Effector memory CD8-positive, alpha-beta T cell (primary cell): ENCODE measurements at regions not wholly inside any gene's neighbourhood (a gene's known extent, or its start where the extent isn't known, plus 50 kb on each side); places are given as distances from the start of the nearest gene placed in this dataset.
"Not testable (repeated sequence)": the region's sequence is repeated elsewhere in the genome, so short reads cannot be mapped to it uniquely, and the experiment has no call there.

Source experiments
- ATAC-seq: fragments of 150-1000 bp; cut with Tn5 transposase; replicated peaks from 2 replicates; pipeline ENCODE4 v1.10.0; 2021; ENCODE audit warnings: mild to moderate bottlenecking, moderate library complexity
- DNase-seq, 3 experiments: peaks; one replicate each; pipeline ENCODE4 v3.0.0; 2021
- H3K27ac Mint-ChIP-seq, 2 donors: one replicate each; pipeline ENCODE4 v1.8.0; 2022; ENCODE audit warnings: mild to moderate bottlenecking in 2 of 2, mixed read lengths in 2 of 2, moderate library complexity in 2 of 2
- H3K27me3 Mint-ChIP-seq, 2 donors: one replicate each; pipeline ENCODE4 v1.8.0; 2022; ENCODE audit warnings: mixed read lengths in 2 of 2
- H3K36me3 Mint-ChIP-seq: one replicate; pipeline ENCODE4 v1.8.0; 2022; ENCODE audit warnings: mild to moderate bottlenecking, moderate library complexity, mixed read lengths; ENCODE audit not compliant: insufficient read depth
- H3K4me1 Mint-ChIP-seq, 2 donors: one replicate each; pipeline ENCODE4 v1.8.0; 2022; ENCODE audit warnings: low read depth in 2 of 2, mixed read lengths in 2 of 2
- H3K4me3 Mint-ChIP-seq, 2 donors: one replicate each; pipeline ENCODE4 v1.8.0; 2022; ENCODE audit warnings: mild to moderate bottlenecking in 2 of 2, mixed read lengths in 2 of 2, moderate library complexity in 2 of 2
- H3K9me3 Mint-ChIP-seq, 2 donors: one replicate each; pipeline ENCODE4 v1.8.0; 2022; ENCODE audit warnings: mixed read lengths in 2 of 2

DNA sequence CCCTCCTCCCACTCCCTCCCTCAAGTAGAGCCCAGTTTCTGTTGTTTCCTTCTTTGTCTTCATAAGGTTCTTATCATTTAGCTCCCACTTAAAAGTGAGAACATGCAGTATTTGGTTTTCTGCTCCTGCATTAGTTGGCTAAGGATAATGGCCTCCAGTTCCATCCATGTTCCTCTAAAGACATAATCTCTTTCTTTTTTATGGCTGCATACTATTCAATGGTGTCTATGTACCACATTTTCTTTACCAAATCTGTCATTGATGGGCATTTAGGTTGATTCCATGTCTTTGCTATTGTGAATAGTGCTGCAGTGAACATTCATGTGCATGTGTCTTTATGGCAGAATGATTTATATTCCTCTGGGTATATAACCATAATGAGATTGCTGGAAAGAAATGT is 158.6 kb downstream of the MEX3B start:
- ATAC-seq, H3K9me3 Mint-ChIP-seq, H3K4me1 Mint-ChIP-seq, H3K36me3 Mint-ChIP-seq, H3K27ac Mint-ChIP-seq, H3K4me3 Mint-ChIP-seq, DNase-seq: not testable (repeated sequence)
- H3K27me3 Mint-ChIP-seq = peaks cover 0 to 11% of the 10 kb centered on the region in 2 donors

DNA sequence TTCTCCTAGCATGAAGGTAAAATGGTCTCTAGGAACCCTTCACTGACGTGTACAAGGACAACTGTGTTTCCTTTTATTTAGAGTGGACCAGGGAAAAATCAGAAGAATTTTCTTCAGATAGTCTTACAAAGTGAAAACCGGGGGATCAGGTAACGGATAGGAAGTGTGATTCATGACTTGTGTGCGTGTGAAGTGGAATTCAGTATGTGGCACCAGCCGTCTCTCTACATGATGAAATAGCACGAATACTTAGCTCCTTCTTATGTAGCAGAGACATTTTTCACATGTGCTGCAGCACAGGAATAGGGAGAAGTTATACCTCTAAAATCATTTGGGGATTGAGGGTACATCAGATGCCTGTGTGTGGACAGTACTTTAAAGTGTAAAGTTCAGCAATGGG is 159.2 kb downstream of the MEX3B start:
- no peaks in the 10 kb centered on the region for H3K9me3 Mint-ChIP-seq
- no peak for DNase-seq
- H3K4me3 Mint-ChIP-seq = no peak overlapping the region
- H3K27ac Mint-ChIP-seq = no peak overlapping the region
- H3K27me3 Mint-ChIP-seq = peaks cover 0 to 11% of the 10 kb centered on the region in 2 donors
- no peaks in the 10 kb centered on the region for H3K36me3 Mint-ChIP-seq
- H3K4me1 Mint-ChIP-seq = no peaks in the 10 kb centered on the region
- ATAC-seq = no peak

DNA sequence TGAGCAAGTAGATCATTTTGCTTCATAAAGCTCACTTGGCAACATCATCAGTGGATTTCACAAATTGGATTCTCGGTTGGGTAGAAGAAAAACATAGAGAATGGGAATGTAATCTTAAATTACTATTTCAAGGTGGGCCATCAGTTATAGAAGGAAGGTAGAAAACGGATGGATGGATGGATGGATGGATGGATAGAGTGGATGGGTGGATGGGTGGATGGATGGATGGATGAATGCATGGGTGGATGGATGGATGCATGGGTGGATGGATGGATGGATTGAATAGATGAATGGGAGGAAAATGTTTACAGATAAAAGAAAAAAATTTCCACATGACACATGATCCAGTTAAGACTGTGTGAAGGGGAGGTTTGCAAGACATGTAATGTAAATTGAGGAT is 159.7 kb downstream of the MEX3B start:
- no peak overlapping the region for H3K4me3 Mint-ChIP-seq
- H3K4me1 Mint-ChIP-seq = no peaks in the 10 kb centered on the region
- no peaks in the 10 kb centered on the region for H3K36me3 Mint-ChIP-seq
- DNase-seq (no peak), ATAC-seq (no peak)
- H3K27ac Mint-ChIP-seq = no peak overlapping the region
- H3K9me3 Mint-ChIP-seq = no peaks in the 10 kb centered on the region
- H3K27me3 Mint-ChIP-seq = peaks cover 0 to 15% of the 10 kb centered on the region in 2 donors

DNA sequence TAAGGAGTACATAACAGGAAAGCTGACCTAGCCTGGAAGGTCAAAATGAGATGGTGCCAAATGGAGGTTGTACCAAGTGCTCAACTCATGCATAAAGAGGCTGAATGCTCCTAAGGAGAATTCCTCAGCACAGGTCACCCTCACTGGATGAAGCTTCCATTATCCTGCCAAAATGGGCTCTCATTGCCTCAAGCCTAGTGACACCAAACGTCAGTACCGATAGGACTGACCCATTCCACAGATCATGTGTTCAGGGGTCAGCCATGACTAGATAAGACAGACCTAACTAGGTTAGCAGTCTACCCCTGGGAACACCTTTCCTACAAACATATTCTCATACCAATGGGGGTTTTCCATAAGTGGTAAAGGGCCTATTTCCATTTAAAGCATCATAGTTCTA is 160.7 kb downstream of the MEX3B start:
- Mint-ChIP-seq H3K36me3 (no peaks in the 10 kb centered on the region), H3K4me1 (no peaks in the 10 kb centered on the region), H3K4me3 (no peak overlapping the region), H3K9me3 (no peaks in the 10 kb centered on the region), H3K27ac (no peak overlapping the region), H3K27me3 (peaks cover 0 to 17% of the 10 kb centered on the region in 2 donors)
- DNase-seq (no peak), ATAC-seq (no peak)

DNA sequence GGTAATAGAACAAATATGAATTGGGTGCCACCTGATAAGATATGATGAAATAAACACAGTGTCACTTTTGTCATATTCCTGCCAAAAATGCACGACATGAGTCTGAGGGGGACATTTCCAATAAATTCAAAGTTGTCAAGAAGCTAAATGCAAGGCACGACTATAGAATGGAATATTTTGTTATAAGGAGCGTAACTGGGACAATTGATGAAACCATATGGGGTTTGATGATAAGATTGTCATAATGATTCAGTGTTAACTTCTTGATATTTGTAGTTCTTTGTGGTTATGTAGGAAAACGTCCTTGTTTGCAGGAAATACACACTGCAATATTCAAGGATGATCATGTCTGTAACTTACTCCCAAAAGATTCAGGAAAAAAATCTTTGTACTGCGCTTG is 163.3 kb downstream of the MEX3B start:
- Mint-ChIP-seq H3K27me3 (peaks cover 0 to 16% of the 10 kb centered on the region in 2 donors), H3K36me3 (no peaks in the 10 kb centered on the region), H3K4me3 (no peak overlapping the region), H3K4me1 (no peaks in the 10 kb centered on the region), H3K27ac (no peak overlapping the region), H3K9me3 (no peaks in the 10 kb centered on the region)
- DNase-seq (no peak), ATAC-seq (no peak)

GRCh38 chr15:81880833-81881232 is 165.0 kb downstream of the MEX3B start:
- Mint-ChIP-seq H3K36me3 (no peaks in the 10 kb centered on the region), H3K4me3 (no peak overlapping the region), H3K27ac (peak overlapping the region in 1 of 2 donors; percentile 49), H3K4me1 (no peaks in the 10 kb centered on the region), H3K27me3 (peaks cover 0 to 16% of the 10 kb centered on the region in 2 donors), H3K9me3 (no peaks in the 10 kb centered on the region)
- no peak for DNase-seq
- no peak for ATAC-seq

DNA sequence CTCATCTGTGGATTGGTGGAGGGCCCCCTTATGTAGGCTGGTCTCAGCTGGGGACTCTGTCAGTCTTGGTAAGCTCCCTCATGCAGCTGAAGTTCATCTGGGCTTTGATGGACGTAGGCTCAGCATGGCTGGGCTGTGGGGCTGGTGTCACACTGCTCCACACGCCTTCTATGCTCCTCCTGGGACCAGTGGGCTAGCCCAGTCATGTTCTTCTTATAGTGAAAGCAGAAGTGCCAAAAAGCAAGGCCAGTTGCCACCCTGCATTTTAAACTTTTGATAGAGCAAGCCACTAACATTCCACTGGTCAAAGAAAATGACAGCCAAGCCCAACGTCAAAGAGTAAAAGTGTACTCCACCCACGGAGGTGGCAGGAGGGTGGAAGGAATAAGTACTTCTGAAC is 165.5 kb downstream of the MEX3B start:
- H3K4me3 Mint-ChIP-seq = no peak overlapping the region
- ATAC-seq (no peak), DNase-seq (no peak)
- peaks cover 0 to 16% of the 10 kb centered on the region in 2 donors for H3K27me3 Mint-ChIP-seq
- no peaks in the 10 kb centered on the region for H3K4me1 Mint-ChIP-seq
- H3K9me3 Mint-ChIP-seq = no peaks in the 10 kb centered on the region
- H3K36me3 Mint-ChIP-seq = no peaks in the 10 kb centered on the region
- no peak overlapping the region for H3K27ac Mint-ChIP-seq

DNA sequence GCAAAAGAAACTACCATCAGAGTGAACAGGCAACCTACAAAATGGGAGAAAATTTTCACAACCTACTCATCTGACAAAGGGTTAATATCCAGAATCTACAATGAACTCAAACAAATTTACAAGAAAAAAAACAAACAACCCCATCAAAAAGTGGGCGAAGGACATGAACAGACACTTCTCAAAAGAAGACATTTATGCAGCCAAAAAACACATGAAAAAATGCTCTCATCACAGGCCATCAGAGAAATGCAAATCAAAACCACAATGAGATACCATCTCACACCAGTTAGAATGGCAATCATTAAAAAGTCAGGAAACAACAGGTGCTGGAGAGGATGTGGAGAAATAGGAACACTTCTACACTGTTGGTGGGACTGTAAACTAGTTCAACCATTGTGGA is 170.1 kb downstream of the MEX3B start:
- not testable (repeated sequence) for DNase-seq, H3K36me3 Mint-ChIP-seq, H3K4me1 Mint-ChIP-seq, H3K9me3 Mint-ChIP-seq, H3K27me3 Mint-ChIP-seq, H3K4me3 Mint-ChIP-seq, H3K27ac Mint-ChIP-seq, ATAC-seq

DNA sequence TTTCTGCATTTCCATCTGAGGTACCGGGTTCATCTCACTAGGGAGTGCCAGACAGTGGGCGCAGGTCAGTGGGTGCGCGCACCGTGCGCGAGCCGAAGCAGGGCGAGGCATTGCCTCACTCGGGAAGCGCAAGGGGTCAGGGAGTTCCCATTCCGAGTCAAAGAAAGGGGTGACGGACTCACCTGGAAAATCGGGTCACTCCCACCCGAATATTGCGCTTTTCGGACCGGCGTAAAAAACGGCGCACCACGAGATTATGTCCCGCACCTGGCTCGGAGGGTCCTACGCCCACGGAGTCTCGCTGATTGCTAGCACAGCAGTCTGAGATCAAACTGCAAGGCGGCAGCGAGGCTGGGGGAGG is 175.1 kb downstream of the MEX3B start:
- H3K27me3 Mint-ChIP-seq, H3K36me3 Mint-ChIP-seq: not testable (repeated sequence)

DNA sequence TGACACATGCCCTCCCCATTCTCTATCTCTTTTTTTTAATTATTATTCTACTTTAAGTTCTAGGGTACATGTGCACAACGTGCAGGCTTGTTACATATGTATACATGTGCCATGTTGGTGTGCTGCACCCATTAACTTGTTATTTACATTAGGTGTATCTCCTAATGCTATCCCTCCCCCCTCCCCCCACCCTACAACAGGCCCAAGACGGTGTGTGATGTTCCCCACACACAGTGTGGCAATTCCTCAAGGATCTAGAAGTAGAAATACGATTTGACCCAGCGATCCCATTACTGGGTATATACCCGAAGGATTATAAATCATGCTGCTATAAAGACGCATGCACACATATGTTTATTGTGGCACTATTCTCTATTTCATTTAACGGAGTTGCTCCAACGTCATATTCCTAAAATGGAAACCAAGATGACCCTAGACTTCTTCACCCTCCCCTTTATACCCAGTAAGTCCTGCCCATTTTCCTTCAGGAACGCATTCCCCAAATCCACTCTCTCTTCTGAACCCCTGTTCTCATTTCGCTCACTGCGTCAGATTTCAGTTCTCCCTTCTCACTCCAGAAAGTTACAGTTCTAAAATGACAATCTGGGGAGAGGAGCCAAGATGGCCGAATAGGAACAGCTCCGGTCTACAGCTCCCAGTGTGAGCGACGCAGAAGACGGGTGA is 175.6 kb downstream of the MEX3B start:
- H3K36me3 Mint-ChIP-seq, H3K4me1 Mint-ChIP-seq, ATAC-seq, H3K4me3 Mint-ChIP-seq, H3K9me3 Mint-ChIP-seq, H3K27me3 Mint-ChIP-seq, H3K27ac Mint-ChIP-seq, DNase-seq: not testable (repeated sequence)

More for the DNA sequence above, 175.1 kb downstream of the MEX3B start:
- not testable (repeated sequence) for H3K27ac Mint-ChIP-seq, ATAC-seq, H3K4me1 Mint-ChIP-seq, DNase-seq, H3K9me3 Mint-ChIP-seq, H3K4me3 Mint-ChIP-seq

- Mint-ChIP-seq H3K9me3 (no peaks in the 10 kb centered on the region), H3K27ac (no peak overlapping the region), H3K27me3 (no peaks in the 10 kb centered on the region), H3K36me3 (no peaks in the 10 kb centered on the region), H3K4me1 (no peaks in the 10 kb centered on the region), H3K4me3 (no peak overlapping the region)
- DNase-seq (no peak), ATAC-seq (no peak)
Measured at GRCh38 chr15:81869161-81869954, 176.5 kb downstream of the MEX3B start.

DNA sequence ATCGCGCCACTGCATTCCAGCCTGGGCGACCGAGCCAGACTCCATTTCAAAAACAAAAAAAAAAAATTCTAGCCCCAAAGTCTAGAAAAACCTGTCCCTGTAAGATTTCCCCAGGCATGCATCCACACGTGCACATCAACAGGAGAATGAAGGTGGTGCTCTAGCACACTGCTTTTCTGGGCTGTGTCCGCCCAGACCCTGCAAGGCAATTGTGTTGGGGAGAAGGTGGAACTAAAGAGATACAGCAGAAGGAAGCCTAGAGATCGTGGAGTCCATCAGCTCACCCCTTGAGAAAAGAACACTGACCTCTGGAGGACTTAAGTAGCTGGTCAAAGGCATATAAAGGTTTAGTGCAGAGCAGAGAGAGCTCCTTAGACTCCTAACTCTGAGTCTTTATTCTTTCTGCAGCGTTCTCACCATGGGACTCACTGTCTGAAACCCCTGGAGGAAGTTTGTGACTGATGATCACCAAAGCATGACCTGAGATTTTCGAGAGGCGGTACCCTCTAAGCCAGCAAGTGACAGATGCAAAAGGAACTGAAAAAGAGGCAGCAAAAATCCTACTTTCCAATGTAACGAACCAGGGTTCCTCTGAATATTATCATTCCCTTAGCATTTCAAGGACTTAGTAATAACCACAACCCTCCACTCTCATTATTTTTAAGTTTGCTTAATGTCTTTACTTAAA is 179.8 kb downstream of the MEX3B start:
- no peaks in the 10 kb centered on the region for H3K27me3 Mint-ChIP-seq
- no peaks in the 10 kb centered on the region for H3K36me3 Mint-ChIP-seq
- H3K27ac Mint-ChIP-seq = no peak overlapping the region
- ATAC-seq = no peak
- no peaks in the 10 kb centered on the region for H3K9me3 Mint-ChIP-seq
- DNase-seq = no peak
- H3K4me3 Mint-ChIP-seq = no peak overlapping the region
- H3K4me1 Mint-ChIP-seq = no peaks in the 10 kb centered on the region

DNA sequence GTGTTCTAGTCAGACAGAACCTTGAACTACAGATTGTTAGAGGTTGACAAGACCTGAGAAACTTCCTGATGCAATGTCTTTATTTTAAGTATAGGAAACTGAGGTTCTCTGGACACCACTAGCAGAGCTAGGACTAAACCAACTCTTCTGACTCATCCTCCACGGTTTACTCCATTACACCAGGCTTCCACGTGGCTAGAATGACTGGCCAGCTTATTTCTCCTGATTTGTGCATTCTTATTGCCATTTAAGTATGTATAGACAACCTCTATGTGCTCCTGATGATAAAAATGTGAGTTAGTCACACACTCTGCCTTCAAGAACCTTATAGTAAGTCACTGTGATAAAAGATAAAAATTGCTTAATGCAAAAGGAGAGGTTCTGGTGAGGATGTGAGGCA is 182.7 kb downstream of the MEX3B start:
- H3K27me3 Mint-ChIP-seq = peaks cover 0 to 8% of the 10 kb centered on the region in 2 donors
- H3K4me1 Mint-ChIP-seq = no peaks in the 10 kb centered on the region
- DNase-seq = no peak
- no peak overlapping the region for H3K27ac Mint-ChIP-seq
- no peaks in the 10 kb centered on the region for H3K9me3 Mint-ChIP-seq
- no peak overlapping the region for H3K4me3 Mint-ChIP-seq
- ATAC-seq = no peak
- no peaks in the 10 kb centered on the region for H3K36me3 Mint-ChIP-seq
